ENCODE measurements at regions not wholly inside any gene's neighbourhood (a gene's known extent, or its start where the extent isn't known, plus 50 kb on each side); places are given as distances from the start of the nearest gene placed in this dataset.
"Not testable (repeated sequence)": the region's sequence is repeated elsewhere in the genome, so short reads cannot be mapped to it uniquely, and the experiment has no call there.

DNA sequence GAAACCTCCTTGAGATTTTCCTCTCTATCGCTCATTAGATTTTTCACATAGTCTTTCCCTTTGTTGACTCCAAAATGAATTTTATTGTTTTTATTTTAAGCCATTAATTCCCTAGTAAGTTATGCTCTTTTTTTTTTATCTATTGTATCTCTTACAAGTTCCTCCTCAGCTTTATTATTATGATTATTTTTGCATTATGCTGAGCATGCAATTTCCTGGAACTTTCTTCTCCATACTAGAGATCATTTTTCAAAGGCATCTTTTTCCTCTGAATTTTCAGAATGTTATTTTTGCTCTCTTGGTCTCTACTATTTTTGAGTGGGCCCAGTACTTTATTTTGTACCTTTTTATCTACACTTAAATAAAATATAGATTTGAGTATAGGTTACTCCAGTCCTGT lies 376.6 kb upstream of the SEMA6A start:
- no peak for TF ChIP-seq CTCF (IDR thresholded peaks at IDR 0.05; ENCODE audit: insufficient read depth, low read depth, low read length)
- DNase-seq (ENCODE audit: low read depth), result no peak
- H3K4me3 ChIP-seq (ENCODE audit: low read depth, low read length), result no peak overlapping the region

DNA sequence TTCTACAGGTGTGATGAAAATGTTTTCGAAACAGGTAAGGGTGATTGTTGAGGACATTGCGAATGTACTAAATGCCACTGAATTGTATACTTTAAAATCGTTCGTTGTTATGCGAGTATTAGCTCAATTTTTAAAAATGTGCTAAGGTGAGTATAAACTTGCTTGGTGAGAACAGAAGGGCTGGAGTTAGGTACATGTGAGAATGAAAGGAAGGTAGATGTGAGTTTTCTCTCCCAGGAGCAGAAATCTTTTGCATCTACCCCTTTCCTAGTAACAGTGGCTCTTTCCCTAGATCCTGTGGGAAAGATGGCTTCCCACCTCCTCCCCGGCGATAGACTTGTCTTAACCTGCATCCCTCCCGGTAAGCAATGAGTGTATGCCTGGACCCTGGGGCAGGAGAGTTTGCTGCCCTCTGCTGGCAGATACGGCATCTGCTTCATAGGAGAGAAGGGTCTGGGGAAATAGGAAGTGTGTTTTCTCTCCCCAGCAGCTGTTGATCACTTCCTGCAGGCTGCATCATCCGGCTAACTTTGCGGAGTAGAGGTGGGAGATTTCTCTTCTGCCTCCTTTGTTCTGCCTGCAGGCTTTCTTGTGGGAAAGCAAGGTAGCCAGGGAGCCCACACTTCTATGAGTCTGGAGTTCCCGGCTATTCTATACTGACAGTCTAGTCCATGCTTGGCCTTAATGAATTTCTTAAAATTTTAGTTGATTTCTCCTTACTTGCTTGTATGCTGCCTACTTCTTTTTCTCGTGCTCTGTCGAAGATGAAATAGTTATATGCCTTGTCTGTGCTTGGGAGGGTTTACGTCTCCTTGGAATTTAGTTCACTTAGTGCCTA lies 373.3 kb upstream of the SEMA6A start:
- TF ChIP-seq CTCF (IDR thresholded peaks at IDR 0.05; ENCODE audit: insufficient read depth, low read depth, low read length), result peak; percentile 46
- peak; percentile 11 for DNase-seq (ENCODE audit: low read depth)
- no peak overlapping the region for H3K4me3 ChIP-seq (ENCODE audit: low read depth, low read length)

GRCh38 chr5:116945613-116946382 lies 371.2 kb upstream of the SEMA6A start:
- not testable (repeated sequence) for DNase-seq (ENCODE audit: low read depth)

DNA sequence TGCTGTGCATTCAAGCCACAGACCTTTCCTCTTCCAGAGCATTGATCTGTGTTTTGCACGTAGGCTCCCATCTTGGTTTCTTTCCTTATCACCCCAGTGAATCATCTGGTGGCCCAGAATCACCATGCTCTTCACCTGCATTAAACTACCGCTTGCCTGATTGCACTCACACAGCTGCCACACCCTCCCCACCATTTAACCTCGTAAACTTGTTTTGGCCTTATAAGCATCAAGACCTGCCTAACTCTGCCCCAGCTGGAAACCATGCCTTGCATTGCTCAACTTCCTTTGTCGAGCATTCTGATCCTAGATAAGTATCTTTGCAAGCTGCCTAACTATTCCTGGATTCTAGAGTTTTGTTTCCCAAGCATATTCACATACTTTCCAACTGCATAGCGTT lies 369.6 kb upstream of the SEMA6A start:
- no peak for TF ChIP-seq CTCF (IDR thresholded peaks at IDR 0.05; ENCODE audit: insufficient read depth, low read depth, low read length)
- no peak overlapping the region for H3K4me3 ChIP-seq (ENCODE audit: low read depth, low read length)
- peak; percentile 33 for DNase-seq (ENCODE audit: low read depth)

More at GRCh38 chr5:116945613-116946382, 371.2 kb upstream of the SEMA6A start:
- not testable (repeated sequence) for H3K4me3 ChIP-seq (ENCODE audit: low read depth, low read length)

DNA sequence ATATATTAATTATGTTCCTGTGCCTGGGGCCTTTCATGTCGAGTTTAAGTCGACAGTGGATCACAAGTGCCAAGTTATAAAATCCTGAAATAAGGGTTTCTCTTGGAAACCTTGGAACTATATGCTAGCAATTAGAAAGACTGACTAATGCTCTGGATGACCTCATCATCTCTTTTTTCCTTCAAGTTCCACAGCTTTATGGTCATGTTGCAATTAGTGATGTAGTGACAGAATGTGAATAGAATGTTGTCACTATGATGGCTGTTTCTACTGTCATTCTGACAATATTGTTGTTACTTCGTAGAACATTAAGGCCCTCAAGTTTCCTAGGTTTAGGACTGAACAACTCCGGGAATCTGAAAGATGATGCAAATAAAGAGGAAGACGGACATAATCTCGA lies 368.0 kb upstream of the SEMA6A start:
- no peak for DNase-seq (ENCODE audit: low read depth)
- TF ChIP-seq CTCF (IDR thresholded peaks at IDR 0.05; ENCODE audit: insufficient read depth, low read depth, low read length), result no peak
- no peak overlapping the region for H3K4me3 ChIP-seq (ENCODE audit: low read depth, low read length)

GRCh38 chr5:116939641-116940040 lies 365.0 kb upstream of the SEMA6A start:
- no peak for TF ChIP-seq CTCF (IDR thresholded peaks at IDR 0.05; ENCODE audit: insufficient read depth, low read depth, low read length)
- DNase-seq (ENCODE audit: low read depth), result no peak
- no peak overlapping the region for H3K4me3 ChIP-seq (ENCODE audit: low read depth, low read length)

DNA sequence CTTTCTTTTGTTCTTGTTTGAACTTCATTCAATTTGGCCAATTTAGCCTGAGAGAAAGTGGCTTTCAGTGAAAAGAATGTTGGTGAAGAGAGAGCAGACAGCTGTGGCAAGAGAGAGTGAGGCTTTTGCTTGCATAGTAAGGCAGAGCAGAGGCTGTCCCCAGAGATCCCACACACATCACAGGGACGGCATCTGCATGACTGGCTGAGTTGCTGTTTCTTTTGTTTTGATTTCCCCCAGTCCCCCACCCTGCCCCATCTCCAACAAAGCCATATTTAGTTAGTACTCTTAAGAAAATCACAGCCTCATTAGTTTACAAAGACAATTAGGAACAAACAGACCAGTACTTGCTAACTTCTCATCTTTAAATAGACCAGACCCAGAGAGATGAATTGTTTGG lies 363.9 kb upstream of the SEMA6A start:
- TF ChIP-seq CTCF (IDR thresholded peaks at IDR 0.05; ENCODE audit: insufficient read depth, low read depth, low read length), result no peak
- DNase-seq (ENCODE audit: low read depth), result no peak
- H3K4me3 ChIP-seq (ENCODE audit: low read depth, low read length), result no peak overlapping the region
